Caco-2 (cell line): ENCODE measurements at regions not wholly inside any gene's neighbourhood (a gene's known extent, or its start where the extent isn't known, plus 50 kb on each side); places are given as distances from the start of the nearest gene placed in this dataset.

Experiments used
- BruUV-seq: library from RNA; stranded (reverse); fragments of 400-500 nt; replicated peaks from 2 replicates; lab custom pipeline; 2021; lab: Mats Ljungman, UMichigan
- CTCF ChIA-PET: fragments of 300-600 bp; sonication (Branson Sonifier 250); formaldehyde crosslinking; loops from one replicate; lab custom pipeline; 2022; ENCODE audit warnings: antibody characterized with exemption; lab: Charles Lee
- POLR2A ChIA-PET: fragments of 300-600 bp; sonication (Branson Sonifier 250); formaldehyde crosslinking; loops from one replicate; lab custom pipeline; 2022; ENCODE audit warnings: antibody characterized with exemption; lab: Charles Lee
- DNase-seq, 2 experiments: peaks; one replicate each; pipeline versions ENCODE4 v3.0.0 to v3.0.0-alpha.2; 2020 to 2022
- H3K27me3 ChIP-seq: replicated peaks from 2 replicates; pipeline ENCODE4 v1.6.0; 2011; ENCODE audit warnings: low read length; ENCODE audit not compliant: control insufficient read depth, insufficient read depth
- H3K36me3 ChIP-seq: 2 replicates; pipeline ENCODE4 v1.5.1; 2011; ENCODE audit warnings: low read length; ENCODE audit not compliant: control insufficient read depth, insufficient read depth
- H3K4me1 ChIP-seq: fragments of 250-450 bp; sonication (Bioruptor Pico); 2 replicates; pipeline ENCODE4 v1.5.1; 2020; ENCODE audit warnings: mild to moderate bottlenecking
- H3K4me3 ChIP-seq: 2 replicates; pipeline ENCODE4 v1.5.1; 2011; ENCODE audit warnings: low read depth, mild to moderate bottlenecking, control low read depth, low read length
- H3K9me3 ChIP-seq: fragments of 250-450 bp; sonication (Bioruptor Pico); 2 replicates; pipeline ENCODE4 v1.5.1; 2020; ENCODE audit warnings: mild to moderate bottlenecking, moderate library complexity
- H3K27ac Mint-ChIP-seq: one replicate; pipeline ENCODE4 v1.8.0; 2022; ENCODE audit warnings: mixed read lengths; ENCODE audit not compliant: unreplicated experiment
- H3K27me3 Mint-ChIP-seq: one replicate; pipeline ENCODE4 v1.8.0; 2022; ENCODE audit warnings: mixed read lengths; ENCODE audit not compliant: insufficient read depth, unreplicated experiment
- H3K36me3 Mint-ChIP-seq: one replicate; pipeline ENCODE4 v1.8.0; 2022; ENCODE audit warnings: mild to moderate bottlenecking, mixed read lengths; ENCODE audit not compliant: insufficient read depth, unreplicated experiment
- H3K4me1 Mint-ChIP-seq: one replicate; pipeline ENCODE4 v1.8.0; 2022; ENCODE audit warnings: low read depth, mixed read lengths; ENCODE audit not compliant: unreplicated experiment
- H3K4me3 Mint-ChIP-seq: one replicate; pipeline ENCODE4 v1.8.0; 2022; ENCODE audit warnings: mild to moderate bottlenecking, moderate library complexity, mixed read lengths; ENCODE audit not compliant: unreplicated experiment
- H3K9me3 Mint-ChIP-seq: one replicate; pipeline ENCODE4 v1.8.0; 2022; ENCODE audit warnings: mixed read lengths; ENCODE audit not compliant: unreplicated experiment
- CTCF ChIP-seq, 2 experiments: fragments of 200-600 bp in 1 of 2; IDR thresholded peaks; 1 replicate in 1 of 2; 2 replicates in 1 of 2; pipeline versions ENCODE4 v1.5.1 to v1.8.0; 2011 to 2022; ENCODE audit warnings: antibody characterized with exemption in 1 of 2, control low read depth in 1 of 2, inconsistent platforms in 1 of 2, low read depth in 1 of 2, low read length in 1 of 2, mild to moderate bottlenecking in 1 of 2, moderate library complexity in 1 of 2; ENCODE audit not compliant: insufficient read depth in 1 of 2, severe bottlenecking in 1 of 2, unreplicated experiment in 1 of 2
- intact Hi-C: fragments of 100-400 bp; cut with micrococcal nuclease; formaldehyde crosslinking; loops from one replicate; pipeline ENCODE4 v1.10.0; 2022; ENCODE audit not compliant: unreplicated experiment

- no peaks in the 10 kb centered on the region for H3K4me1 Mint-ChIP-seq
- H3K9me3 Mint-ChIP-seq = peaks cover 39% of the 10 kb centered on the region
- H3K4me3 ChIP-seq = no peak overlapping the region
- no peaks in the 10 kb centered on the region for H3K36me3 Mint-ChIP-seq
- no TSS peak for BruUV-seq
- no peaks in the 10 kb centered on the region for H3K36me3 ChIP-seq
- intact Hi-C loops = no loop called here
- no peaks in the 10 kb centered on the region for H3K27me3 ChIP-seq
- H3K9me3 ChIP-seq = 0 out of 2 replicates have a peak, but pooled peaks cover 3% of the 10 kb centered on the region
- TF ChIP-seq CTCF (IDR thresholded peaks at IDR 0.05; ENCODE audit: insufficient read depth in 1 of 2, low read depth in 1 of 2, low read length in 1 of 2, severe bottlenecking in 1 of 2, unreplicated experiment in 1 of 2) = no peak
- DNase-seq = no peak
- POLR2A ChIA-PET = no interaction called here
- no peak overlapping the region for H3K4me3 Mint-ChIP-seq
- H3K27ac Mint-ChIP-seq = no peak overlapping the region
- H3K27me3 Mint-ChIP-seq = no peaks in the 10 kb centered on the region
- CTCF ChIA-PET = no interaction called here
- H3K4me1 ChIP-seq = no peaks in the 10 kb centered on the region
Measured at GRCh38 chr15:24899367-24899766, 55.4 kb upstream of the SNRPN start.

GRCh38 chr15:24899795-24900194 lies 55.0 kb upstream of the SNRPN start:
- DNase-seq = no peak
- H3K9me3 Mint-ChIP-seq = peaks cover 39% of the 10 kb centered on the region
- Histone ChIP-seq H3K27me3 (no peaks in the 10 kb centered on the region), H3K4me3 (no peak overlapping the region), H3K9me3 (0 out of 2 replicates have a peak, but pooled peaks cover 3% of the 10 kb centered on the region), H3K4me1 (no peaks in the 10 kb centered on the region), H3K36me3 (no peaks in the 10 kb centered on the region)
- ChIA-PET CTCF (no interaction called here), POLR2A (no interaction called here)
- H3K27me3 Mint-ChIP-seq = no peaks in the 10 kb centered on the region
- H3K27ac Mint-ChIP-seq = no peak overlapping the region
- no peak overlapping the region for H3K4me3 Mint-ChIP-seq
- no peaks in the 10 kb centered on the region for H3K36me3 Mint-ChIP-seq
- no peaks in the 10 kb centered on the region for H3K4me1 Mint-ChIP-seq
- intact Hi-C loops = no loop called here
- no TSS peak for BruUV-seq
- no peak for TF ChIP-seq CTCF (IDR thresholded peaks at IDR 0.05; ENCODE audit: insufficient read depth in 1 of 2, low read depth in 1 of 2, low read length in 1 of 2, severe bottlenecking in 1 of 2, unreplicated experiment in 1 of 2)

- intact Hi-C loops = no loop called here
Measured at GRCh38 chr15:24901409-24901808, 53.4 kb upstream of the SNRPN start.

More at GRCh38 chr15:24901409-24901808, 53.4 kb upstream of the SNRPN start:
- ChIA-PET CTCF (no interaction called here), POLR2A (no interaction called here)
- no peaks in the 10 kb centered on the region for H3K4me1 Mint-ChIP-seq
- no peaks in the 10 kb centered on the region for H3K9me3 ChIP-seq
- H3K27me3 Mint-ChIP-seq = no peaks in the 10 kb centered on the region
- no peak overlapping the region for H3K4me3 ChIP-seq
- H3K4me1 ChIP-seq = no peaks in the 10 kb centered on the region
- peaks cover 42% of the 10 kb centered on the region for H3K9me3 Mint-ChIP-seq
- H3K27ac Mint-ChIP-seq = no peak overlapping the region
- H3K4me3 Mint-ChIP-seq = no peak overlapping the region
- no peaks in the 10 kb centered on the region for H3K27me3 ChIP-seq
- TF ChIP-seq CTCF (IDR thresholded peaks at IDR 0.05; ENCODE audit: insufficient read depth in 1 of 2, low read depth in 1 of 2, low read length in 1 of 2, severe bottlenecking in 1 of 2, unreplicated experiment in 1 of 2) = no peak
- no peak for DNase-seq
- no peaks in the 10 kb centered on the region for H3K36me3 Mint-ChIP-seq
- H3K36me3 ChIP-seq = no peaks in the 10 kb centered on the region
- no TSS peak for BruUV-seq
